H1 (cell line): ENCODE measurements at regions not wholly inside any gene's neighbourhood (a gene's known extent, or its start where the extent isn't known, plus 50 kb on each side); places are given as distances from the start of the nearest gene placed in this dataset.

Experiments used
- CTCF ChIA-PET: fragments of 300-600 bp; sonication (Branson Sonifier 250); formaldehyde crosslinking; loops from one replicate; lab custom pipeline; 2021; ENCODE audit not compliant: partially characterized antibody; lab: Charles Lee
- POLR2A ChIA-PET: fragments of 300-600 bp; sonication (Branson Sonifier 250); formaldehyde crosslinking; loops from one replicate; lab custom pipeline; 2021; ENCODE audit warnings: inconsistent platforms; ENCODE audit not compliant: partially characterized antibody; lab: Charles Lee
- DNase-seq, 2 experiments: peaks; one replicate each; pipeline versions ENCODE4 v3.0.0 to v3.0.0-alpha.2; 2010 to 2022; ENCODE audit warnings: low spot score in 2 of 2, low read depth in 1 of 2, mixed read lengths in 1 of 2
- FAIRE-seq: peaks from 2 replicates; lab custom pipeline; 2011; peaks lifted over from hg19 to GRCh38; lab: Jason Lieb, UNC
- H2AFZ ChIP-seq: 2 replicates; pipeline ENCODE4 v1.8.1; 2012; ENCODE audit warnings: low read length, inconsistent platforms
- H2AK5ac ChIP-seq: 2 replicates; pipeline ENCODE4 v1.6.1; 2013; ENCODE audit warnings: low read depth, low read length
- H2BK120ac ChIP-seq: replicated peaks from 2 replicates; pipeline ENCODE3; 2013; ENCODE audit warnings: low read depth, low read length, inconsistent platforms
- H2BK12ac ChIP-seq: 2 replicates; pipeline ENCODE4 v1.6.1; 2013; ENCODE audit warnings: low read depth, low read length
- H2BK15ac ChIP-seq: 2 replicates; pipeline ENCODE4 v1.6.1; 2013; ENCODE audit warnings: low read length
- H2BK20ac ChIP-seq: 2 replicates; pipeline ENCODE4 v1.6.1; 2013; ENCODE audit warnings: low read length
- H2BK5ac ChIP-seq: 2 replicates; pipeline ENCODE4 v1.6.1; 2013; ENCODE audit warnings: low read depth, low read length
- H3K14ac ChIP-seq: 2 replicates; pipeline ENCODE4 v1.6.1; 2013; ENCODE audit warnings: inconsistent platforms; ENCODE audit not compliant: insufficient read length
- H3K18ac ChIP-seq: 2 replicates; pipeline ENCODE4 v1.6.1; 2013; ENCODE audit warnings: low read length; ENCODE audit errors: extremely low read depth
- H3K23ac ChIP-seq: 2 replicates; pipeline ENCODE4 v1.6.1; 2013; ENCODE audit warnings: inconsistent platforms; ENCODE audit not compliant: insufficient read length
- H3K23me2 ChIP-seq: 2 replicates; pipeline ENCODE4 v1.6.1; 2013; ENCODE audit warnings: low read depth, low read length
- H3K27ac ChIP-seq: 2 replicates; pipeline ENCODE4 v1.6.1; 2011; ENCODE audit warnings: low read depth, low read length, inconsistent platforms
- H3K27me3 ChIP-seq, 4 experiments: replicated peaks in 1 of 4; 1 replicate in 1 of 4; 2 replicates in 3 of 4; pipeline versions ENCODE4 v1.6.1 to v1.8.1; 2011 to 2013; ENCODE audit warnings: low read length in 3 of 4, mild to moderate bottlenecking in 3 of 4, inconsistent platforms in 2 of 4, mixed read lengths in 2 of 4, moderate library complexity in 1 of 4; ENCODE audit not compliant: control insufficient read depth in 3 of 4, insufficient read depth in 3 of 4; ENCODE audit errors: extremely low read depth in 1 of 4
- H3K36me3 ChIP-seq, 4 experiments: 2 replicates each; pipeline versions ENCODE4 v1.6.1 to v1.8.1; 2011 to 2013; ENCODE audit warnings: mild to moderate bottlenecking in 4 of 4, low read length in 3 of 4, moderate library complexity in 2 of 4, control low read depth in 1 of 4, inconsistent platforms in 1 of 4; ENCODE audit not compliant: insufficient read depth in 4 of 4, control insufficient read depth in 2 of 4
- H3K4ac ChIP-seq: replicated peaks from 2 replicates; pipeline ENCODE3; 2013; ENCODE audit warnings: low read length, low read depth, mixed read lengths, inconsistent platforms; ENCODE audit not compliant: insufficient read length
- H3K4me1 ChIP-seq, 4 experiments: replicated peaks in 1 of 4; 1 replicate in 1 of 4; 2 replicates in 3 of 4; pipeline versions ENCODE4 v1.6.1 to v1.8.1; 2011 to 2013; ENCODE audit warnings: low read length in 3 of 4, inconsistent platforms in 2 of 4, mixed read lengths in 1 of 4; ENCODE audit not compliant: insufficient read depth in 4 of 4, control insufficient read depth in 3 of 4
- H3K4me2 ChIP-seq, 2 experiments: 2 replicates each; pipeline versions ENCODE4 v1.6.1 to v1.8.1; 2011 to 2013; ENCODE audit warnings: low read depth in 2 of 2, low read length in 2 of 2, control low read depth in 1 of 2, inconsistent platforms in 1 of 2, mild to moderate bottlenecking in 1 of 2; ENCODE audit not compliant: insufficient read depth in 1 of 2
- H3K4me3 ChIP-seq, 4 experiments: fragments of 200-600, 300-600 bp in 1 of 4; sonication (generic), shearing (Covaris generic), sonication (Bioruptor Twin) in 1 of 4; 2 replicates each; pipeline versions ENCODE4 v1.5.1 to v1.8.1; 2011 to 2016; ENCODE audit warnings: low read length in 4 of 4, low read depth in 3 of 4, control low read depth in 2 of 4, inconsistent platforms in 2 of 4, mild to moderate bottlenecking in 2 of 4, mixed read lengths in 1 of 4, moderate library complexity in 1 of 4; ENCODE audit not compliant: insufficient read depth in 2 of 4; ENCODE audit errors: extremely low read depth in 1 of 4
- H3K56ac ChIP-seq: replicated peaks from 2 replicates; pipeline ENCODE3; 2013; ENCODE audit warnings: low read depth, mild to moderate bottlenecking, mixed read lengths, low read length, inconsistent platforms; ENCODE audit not compliant: insufficient read length
- H3K79me1 ChIP-seq: 2 replicates; pipeline ENCODE4 v1.6.1; 2013; ENCODE audit warnings: low read depth, low read length, control low read depth
- H3K79me2 ChIP-seq, 2 experiments: 2 replicates each; pipeline versions ENCODE4 v1.6.1 to v1.8.1; 2012 to 2013; ENCODE audit warnings: low read length in 2 of 2, mild to moderate bottlenecking in 2 of 2, inconsistent platforms in 1 of 2; ENCODE audit not compliant: insufficient read depth in 2 of 2, control insufficient read depth in 1 of 2
- H3K9ac ChIP-seq, 4 experiments: replicated peaks in 1 of 4; 1 replicate in 1 of 4; 2 replicates in 3 of 4; pipeline versions ENCODE4 v1.6.1 to v1.8.1; 2011 to 2013; ENCODE audit warnings: low read depth in 3 of 4, low read length in 3 of 4, control low read depth in 2 of 4, mild to moderate bottlenecking in 2 of 4, moderate library complexity in 2 of 4, inconsistent platforms in 1 of 4; ENCODE audit errors: extremely low read depth in 1 of 4
- H3K9me3 ChIP-seq, 2 experiments: 2 replicates each; pipeline versions ENCODE4 v1.6.1 to v1.8.1; 2012 to 2013; ENCODE audit warnings: mild to moderate bottlenecking in 2 of 2, moderate library complexity in 2 of 2, control low read depth in 1 of 2, inconsistent platforms in 1 of 2, low read depth in 1 of 2, low read length in 1 of 2, mixed read lengths in 1 of 2; ENCODE audit not compliant: insufficient read depth in 2 of 2
- H4K20me1 ChIP-seq, 2 experiments: replicated peaks in 1 of 2; 2 replicates each; pipeline versions ENCODE3 to v1.8.1; 2011 to 2013; ENCODE audit warnings: inconsistent platforms in 2 of 2, low read length in 2 of 2, mild to moderate bottlenecking in 1 of 2; ENCODE audit not compliant: insufficient read depth in 2 of 2, control insufficient read depth in 1 of 2
- H4K5ac ChIP-seq: 2 replicates; pipeline ENCODE4 v1.6.1; 2013; ENCODE audit warnings: low read length, low read depth, mixed read lengths, inconsistent platforms; ENCODE audit not compliant: insufficient read length
- H4K8ac ChIP-seq: 2 replicates; pipeline ENCODE4 v1.8.0; 2013; ENCODE audit warnings: mild to moderate bottlenecking, moderate library complexity, low read length, inconsistent platforms; ENCODE audit not compliant: insufficient read depth; ENCODE audit errors: extremely low read depth
- H4K91ac ChIP-seq: replicated peaks from 2 replicates; pipeline ENCODE3; 2013; ENCODE audit warnings: low read length, mixed read lengths, inconsistent platforms; ENCODE audit not compliant: insufficient read length
- CEBPB ChIP-seq: IDR thresholded peaks from 2 replicates; pipeline ENCODE4 v1.6.1; 2012; ENCODE audit warnings: low read depth, low read length
- TAF7 ChIP-seq: optimal IDR thresholded peaks from 2 replicates; pipeline ENCODE3; 2011; ENCODE audit warnings: low read depth, mild to moderate bottlenecking, inconsistent platforms, low read length, moderate library complexity, borderline replicate concordance
- WGBS, 2 experiments: shearing (Covaris generic) in 1 of 2; methylation state at CpG; one replicate each; pipeline versions ENCODE4 v1.1.6 to v1.1.7; 2013 to 2015; ENCODE audit warnings: low lambda C conversion rate in 2 of 2, mixed read lengths in 2 of 2, inconsistent platforms in 1 of 2, low coverage in 1 of 2, missing lambda C conversion rate in 1 of 2; ENCODE audit not compliant: insufficient replicate concordance in 2 of 2, insufficient coverage in 1 of 2, insufficient read length in 1 of 2; ENCODE audit errors: extremely low coverage in 1 of 2, missing lambda C conversion rate in 1 of 2; 5-methylcytosine and 5-hydroxymethylcytosine counted together

- H3K4me3 ChIP-seq, result no peak overlapping the region
- H3K18ac ChIP-seq, result no peak overlapping the region
- H3K23ac ChIP-seq, result no peak overlapping the region
- H2BK120ac ChIP-seq, result no peak overlapping the region
- no peak overlapping the region for H4K5ac ChIP-seq
- H3K9me3 ChIP-seq, result no peaks in the 10 kb centered on the region
- H4K8ac ChIP-seq, result no peak overlapping the region
- H3K27me3 ChIP-seq, result no peaks in the 10 kb centered on the region
- no peaks in the 10 kb centered on the region for H3K79me1 ChIP-seq
- peak; percentile 21; the same call in 1 of the 2 replicates for TF ChIP-seq CEBPB
- no peak for TF ChIP-seq TAF7
- no peaks in the 10 kb centered on the region for H3K36me3 ChIP-seq
- FAIRE-seq (no peak), DNase-seq (no peak)
- H3K4me2 ChIP-seq, result no peak overlapping the region; a peak in 1 of 4 replicates
- no peak overlapping the region for H3K56ac ChIP-seq
- ChIA-PET CTCF (no interaction called here), POLR2A (no interaction called here)
- no peak overlapping the region for H3K27ac ChIP-seq
- H2BK12ac ChIP-seq, result peak overlapping the region; percentile 71
- H3K14ac ChIP-seq, result no peak overlapping the region
- no peak overlapping the region for H3K4ac ChIP-seq
- no peak overlapping the region for H2AFZ ChIP-seq
- H2BK5ac ChIP-seq, result peak overlapping the region; percentile 45
- WGBS, 2 experiments, result 57% methylated on average over 6 of the region's 6 CpGs; no CpG with 5 or more reads in 1 of the 2 experiments
- H3K9ac ChIP-seq, result no peak overlapping the region
- H4K20me1 ChIP-seq, result no peaks in the 10 kb centered on the region
- no peaks in the 10 kb centered on the region for H3K79me2 ChIP-seq
- no peaks in the 10 kb centered on the region for H3K23me2 ChIP-seq
- 0 out of 2 replicates have a peak overlapping the region, but pooled peaks have one; percentile 44 for H2BK20ac ChIP-seq
- H2AK5ac ChIP-seq, result 0 out of 2 replicates have a peak overlapping the region, but pooled peaks have one; percentile 42
- H2BK15ac ChIP-seq, result peak overlapping the region; percentile 63; the same call in 1 of the 2 replicates
- H3K4me1 ChIP-seq, result peaks cover 3 to 10% (median 5%) of the 10 kb centered on the region in 4 experiments; a peak in 4 of 7 replicates
- H4K91ac ChIP-seq, result peak overlapping the region; percentile 12
These were observed 391.1 kb upstream of the HSF2 start for GRCh38 chr6:122008101-122008999.
